ENCODE measurements at regions not wholly inside any gene's neighbourhood (a gene's known extent, or its start where the extent isn't known, plus 50 kb on each side); places are given as distances from the start of the nearest gene placed in this dataset.
A peak's percentile ranks its signal among the peaks of the same experiment; 100 is the strongest.

- no peak for TF ChIP-seq SIN3A (IDR thresholded peaks at IDR 0.05; ENCODE audit: borderline replicate concordance, insufficient read depth, low read depth, low read length)
- POLR2A ChIA-PET, result no interaction called here
- no TSS peak for BruUV-seq (replicated peaks)
Observed at GRCh38 chr12:69059465-69060457, 126.8 kb upstream of the CPM start.

GRCh38 chr12:69061574-69061973 lies 128.6 kb upstream of the CPM start:
- CTCF ChIA-PET, result no interaction called here
- POLR2A ChIA-PET, result interaction anchor here (0.6 kb wide), 1 partner anchor 216 kb away, joined by 3 read pairs; no protein-coding TSS in a partner anchor

More at GRCh38 chr12:69059465-69060457, 126.8 kb upstream of the CPM start:
- Histone ChIP-seq H3K27me3 (ENCODE audit: control insufficient read depth, insufficient read depth, low read length) (no peaks in the 10 kb centered on the region), H3K9me3 (ENCODE audit: control insufficient read depth, insufficient read depth, low read depth, low read length) (peaks cover 11% of the 10 kb centered on the region; the same call in 1 of the 2 replicates), H3K4me3 (ENCODE audit: low read depth in 2 of 2, low read length in 2 of 2) (no peak overlapping the region), H3K4me1 (ENCODE audit: control insufficient read depth, insufficient read depth, low read length) (no peaks in the 10 kb centered on the region), H3K27ac (ENCODE audit: low read length) (no peak overlapping the region), H3K36me3 (ENCODE audit: control insufficient read depth, insufficient read depth, low read length) (no peaks in the 10 kb centered on the region)
- ATAC-seq (peak; percentile 92), DNase-seq (ENCODE audit: low read depth, low spot score) (peak; percentile 36)
- in situ Hi-C loops (cut with HindIII; ENCODE audit: low pct_unique_long_range_greater_than_20kb, low sequenced_read_pairs), result no loop called here
- CTCF ChIA-PET, result no interaction called here
- intact Hi-C loops (cut with micrococcal nuclease; ENCODE audit: unreplicated experiment), result no loop called here

GRCh38 chr12:69062621-69063237 lies 129.8 kb upstream of the CPM start:
- BruUV-seq (replicated peaks), result no TSS peak
- POLR2A ChIA-PET, result no interaction called here

More at GRCh38 chr12:69061574-69061973, 128.6 kb upstream of the CPM start:
- Histone ChIP-seq H3K9me3 (ENCODE audit: control insufficient read depth, insufficient read depth, low read depth, low read length) (peaks cover 11% of the 10 kb centered on the region; the same call in 1 of the 2 replicates), H3K27me3 (ENCODE audit: control insufficient read depth, insufficient read depth, low read length) (no peaks in the 10 kb centered on the region), H3K27ac (ENCODE audit: low read length) (no peak overlapping the region), H3K4me1 (ENCODE audit: control insufficient read depth, insufficient read depth, low read length) (no peaks in the 10 kb centered on the region; the same call in 1 of the 2 replicates), H3K36me3 (ENCODE audit: control insufficient read depth, insufficient read depth, low read length) (no peaks in the 10 kb centered on the region), H3K4me3 (ENCODE audit: low read depth in 2 of 2, low read length in 2 of 2) (no peak overlapping the region)
- DNase-seq (ENCODE audit: low read depth, low spot score), result no peak
- BruUV-seq (replicated peaks), result no TSS peak
- no peak for ATAC-seq
- TF ChIP-seq TCF7L2 (IDR thresholded peaks at IDR 0.05; ENCODE audit: low read depth, low read length) (no peak), SIN3A (IDR thresholded peaks at IDR 0.05; ENCODE audit: borderline replicate concordance, insufficient read depth, low read depth, low read length) (no peak)
- in situ Hi-C loops (cut with HindIII; ENCODE audit: low pct_unique_long_range_greater_than_20kb, low sequenced_read_pairs) (no loop called here), intact Hi-C loops (cut with micrococcal nuclease; ENCODE audit: unreplicated experiment) (no loop called here)

More at GRCh38 chr12:69062621-69063237, 129.8 kb upstream of the CPM start:
- CTCF ChIA-PET, result no interaction called here
- Histone ChIP-seq H3K4me3 (ENCODE audit: low read depth in 2 of 2, low read length in 2 of 2) (no peak overlapping the region), H3K9me3 (ENCODE audit: control insufficient read depth, insufficient read depth, low read depth, low read length) (peaks cover 11% of the 10 kb centered on the region; the same call in 1 of the 2 replicates), H3K27me3 (ENCODE audit: control insufficient read depth, insufficient read depth, low read length) (no peaks in the 10 kb centered on the region), H3K27ac (ENCODE audit: low read length) (no peak overlapping the region), H3K4me1 (ENCODE audit: control insufficient read depth, insufficient read depth, low read length) (no peaks in the 10 kb centered on the region; the same call in 1 of the 2 replicates), H3K36me3 (ENCODE audit: control insufficient read depth, insufficient read depth, low read length) (no peaks in the 10 kb centered on the region)
- in situ Hi-C loops (cut with HindIII; ENCODE audit: low pct_unique_long_range_greater_than_20kb, low sequenced_read_pairs) (no loop called here), intact Hi-C loops (cut with micrococcal nuclease; ENCODE audit: unreplicated experiment) (no loop called here)
- TF ChIP-seq REST (IDR thresholded peaks at IDR 0.05; ENCODE audit: insufficient read depth in 1 of 2, low read depth in 2 of 2, low read length in 1 of 2), result no peak
- TF ChIP-seq SIN3A (IDR thresholded peaks at IDR 0.05; ENCODE audit: borderline replicate concordance, insufficient read depth, low read depth, low read length), result no peak
- no peak for TF ChIP-seq CTCF (IDR thresholded peaks at IDR 0.05)
- no peak for TF ChIP-seq TCF7L2 (IDR thresholded peaks at IDR 0.05; ENCODE audit: low read depth, low read length)
- TF ChIP-seq POLR2AphosphoS5 (IDR thresholded peaks at IDR 0.05; ENCODE audit: low read depth, low read length), result no peak
- no peak for DNase-seq (ENCODE audit: low read depth, low spot score)
- no peak for ATAC-seq

All from Panc1 (cell line).